ENCODE measurements at regions not wholly inside any gene's neighbourhood (a gene's known extent, or its start where the extent isn't known, plus 50 kb on each side); places are given as distances from the start of the nearest gene placed in this dataset.

DNA sequence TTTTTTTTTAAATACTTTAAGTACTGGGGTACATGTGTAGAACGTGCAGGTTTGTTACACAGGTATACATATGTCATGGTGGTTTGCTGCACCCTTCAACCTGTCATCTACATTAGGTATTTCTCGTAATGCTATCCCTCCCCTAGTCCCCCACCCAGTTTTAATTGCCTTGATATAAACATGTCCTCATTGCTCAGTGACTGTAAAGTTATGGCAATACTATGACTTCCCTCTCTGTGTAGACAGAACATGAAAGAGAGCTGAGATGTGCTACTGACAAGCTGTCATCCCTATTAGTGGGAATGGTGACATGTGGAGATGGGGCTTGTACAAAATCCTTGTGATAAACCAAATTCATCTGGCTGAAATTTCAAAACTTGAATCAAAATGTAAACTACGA, 449.7 kb upstream of the TRIB2 start:
- TF ChIP-seq POLR2A (IDR thresholded peaks at IDR 0.05; ENCODE audit: extremely low read depth, insufficient read length) = no peak
- TF ChIP-seq, protein P1, sequence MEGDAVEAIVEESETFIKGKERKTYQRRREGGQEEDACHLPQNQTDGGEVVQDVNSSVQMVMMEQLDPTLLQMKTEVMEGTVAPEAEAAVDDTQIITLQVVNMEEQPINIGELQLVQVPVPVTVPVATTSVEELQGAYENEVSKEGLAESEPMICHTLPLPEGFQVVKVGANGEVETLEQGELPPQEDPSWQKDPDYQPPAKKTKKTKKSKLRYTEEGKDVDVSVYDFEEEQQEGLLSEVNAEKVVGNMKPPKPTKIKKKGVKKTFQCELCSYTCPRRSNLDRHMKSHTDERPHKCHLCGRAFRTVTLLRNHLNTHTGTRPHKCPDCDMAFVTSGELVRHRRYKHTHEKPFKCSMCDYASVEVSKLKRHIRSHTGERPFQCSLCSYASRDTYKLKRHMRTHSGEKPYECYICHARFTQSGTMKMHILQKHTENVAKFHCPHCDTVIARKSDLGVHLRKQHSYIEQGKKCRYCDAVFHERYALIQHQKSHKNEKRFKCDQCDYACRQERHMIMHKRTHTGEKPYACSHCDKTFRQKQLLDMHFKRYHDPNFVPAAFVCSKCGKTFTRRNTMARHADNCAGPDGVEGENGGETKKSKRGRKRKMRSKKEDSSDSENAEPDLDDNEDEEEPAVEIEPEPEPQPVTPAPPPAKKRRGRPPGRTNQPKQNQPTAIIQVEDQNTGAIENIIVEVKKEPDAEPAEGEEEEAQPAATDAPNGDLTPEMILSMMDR (IDR thresholded peaks at IDR 0.05; ENCODE audit: low read depth, low read length) = no peak
- TF ChIP-seq MYC (IDR thresholded peaks at IDR 0.05; ENCODE audit: low read depth, low read length) = no peak
- TF ChIP-seq, protein P2, sequence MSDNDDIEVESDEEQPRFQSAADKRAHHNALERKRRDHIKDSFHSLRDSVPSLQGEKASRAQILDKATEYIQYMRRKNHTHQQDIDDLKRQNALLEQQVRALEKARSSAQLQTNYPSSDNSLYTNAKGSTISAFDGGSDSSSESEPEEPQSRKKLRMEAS (IDR thresholded peaks at IDR 0.05; ENCODE audit: low read depth, low read length) = no peak
